Glutamatergic neuron (in vitro differentiated cells): ENCODE measurements at regions not wholly inside any gene's neighbourhood (a gene's known extent, or its start where the extent isn't known, plus 50 kb on each side); places are given as distances from the start of the nearest gene placed in this dataset.

Experiments
- DNase-seq: peaks from one replicate; pipeline ENCODE4 v3.0.0; 2022
- H3K27ac Mint-ChIP-seq: one replicate; pipeline ENCODE4 v1.8.0; 2020; ENCODE audit warnings: mild to moderate bottlenecking, mixed read lengths, inconsistent platforms; ENCODE audit not compliant: unreplicated experiment
- H3K27me3 Mint-ChIP-seq: one replicate; pipeline ENCODE4 v1.8.0; 2020; ENCODE audit warnings: mild to moderate bottlenecking, moderate library complexity, mixed read lengths, inconsistent platforms; ENCODE audit not compliant: unreplicated experiment
- H3K36me3 Mint-ChIP-seq: one replicate; pipeline ENCODE4 v1.8.0; 2020; ENCODE audit warnings: mild to moderate bottlenecking, mixed read lengths, inconsistent platforms; ENCODE audit not compliant: unreplicated experiment
- H3K4me1 Mint-ChIP-seq: one replicate; pipeline ENCODE4 v1.8.0; 2020; ENCODE audit warnings: mild to moderate bottlenecking, low read depth, mixed read lengths, inconsistent platforms; ENCODE audit not compliant: unreplicated experiment
- H3K4me3 Mint-ChIP-seq: one replicate; pipeline ENCODE4 v1.8.0; 2020; ENCODE audit warnings: mild to moderate bottlenecking, mixed read lengths, inconsistent platforms; ENCODE audit not compliant: unreplicated experiment
- H3K9me3 Mint-ChIP-seq: one replicate; pipeline ENCODE4 v1.8.0; 2020; ENCODE audit warnings: mild to moderate bottlenecking, moderate library complexity, mixed read lengths, inconsistent platforms; ENCODE audit not compliant: unreplicated experiment
- CTCF ChIP-seq: fragments of 200-600 bp; sonication (generic); IDR thresholded peaks from one replicate; pipeline ENCODE4 v1.5.0; 2021; ENCODE audit not compliant: partially characterized antibody, unreplicated experiment

- no peak for TF ChIP-seq CTCF
- Mint-ChIP-seq H3K4me1 (no peaks in the 10 kb centered on the region), H3K27me3 (peaks cover 2% of the 10 kb centered on the region), H3K27ac (no peak overlapping the region), H3K9me3 (peaks cover 11% of the 10 kb centered on the region), H3K36me3 (peaks cover 5% of the 10 kb centered on the region), H3K4me3 (no peak overlapping the region)
- no peak for DNase-seq
Measured at GRCh38 chr14:62439210-62439609, 606.0 kb downstream of the KCNH5 start.

GRCh38 chr14:62443796-62444195, 601.5 kb downstream of the KCNH5 start:
- no peak overlapping the region for H3K27ac Mint-ChIP-seq
- H3K27me3 Mint-ChIP-seq, result peaks cover 2% of the 10 kb centered on the region

GRCh38 chr14:62445570-62445969, 599.7 kb downstream of the KCNH5 start:
- H3K27ac Mint-ChIP-seq, result no peak overlapping the region
- no peaks in the 10 kb centered on the region for H3K36me3 Mint-ChIP-seq
- no peak for DNase-seq
- H3K4me3 Mint-ChIP-seq, result no peak overlapping the region
- H3K9me3 Mint-ChIP-seq, result peaks cover 7% of the 10 kb centered on the region
- H3K27me3 Mint-ChIP-seq, result peaks cover 2% of the 10 kb centered on the region
- TF ChIP-seq CTCF, result no peak
- H3K4me1 Mint-ChIP-seq, result no peaks in the 10 kb centered on the region

More at GRCh38 chr14:62443796-62444195, 601.5 kb downstream of the KCNH5 start:
- H3K36me3 Mint-ChIP-seq, result peaks cover 5% of the 10 kb centered on the region
- no peak for TF ChIP-seq CTCF
- peaks cover 15% of the 10 kb centered on the region for H3K9me3 Mint-ChIP-seq
- no peak overlapping the region for H3K4me3 Mint-ChIP-seq
- DNase-seq, result no peak
- no peaks in the 10 kb centered on the region for H3K4me1 Mint-ChIP-seq

- Mint-ChIP-seq H3K36me3 (no peaks in the 10 kb centered on the region), H3K4me1 (no peaks in the 10 kb centered on the region), H3K4me3 (no peak overlapping the region), H3K9me3 (peaks cover 5% of the 10 kb centered on the region), H3K27ac (no peak overlapping the region), H3K27me3 (peaks cover 2% of the 10 kb centered on the region)
- no peak for TF ChIP-seq CTCF
- no peak for DNase-seq
Measured at GRCh38 chr14:62451221-62451620, 594.0 kb downstream of the KCNH5 start.

- H3K27ac Mint-ChIP-seq, result no peak overlapping the region
- DNase-seq, result no peak
- no peaks in the 10 kb centered on the region for H3K4me1 Mint-ChIP-seq
- no peaks in the 10 kb centered on the region for H3K9me3 Mint-ChIP-seq
- H3K4me3 Mint-ChIP-seq, result no peak overlapping the region
- no peaks in the 10 kb centered on the region for H3K27me3 Mint-ChIP-seq
- H3K36me3 Mint-ChIP-seq, result no peaks in the 10 kb centered on the region
- TF ChIP-seq CTCF, result no peak
Measured at GRCh38 chr14:62453226-62453625, 592.0 kb downstream of the KCNH5 start.
